NOMO-1 (cell line): ENCODE measurements at regions not wholly inside any gene's neighbourhood (a gene's known extent, or its start where the extent isn't known, plus 50 kb on each side); places are given as distances from the start of the nearest gene placed in this dataset.

ENCODE experiments used
- DNase-seq, 2 experiments: peaks; one replicate each; lab custom pipeline; 2025; ENCODE audit not compliant: unreplicated experiment in 2 of 2; lab: John Stamatoyannopoulos, UW

DNA sequence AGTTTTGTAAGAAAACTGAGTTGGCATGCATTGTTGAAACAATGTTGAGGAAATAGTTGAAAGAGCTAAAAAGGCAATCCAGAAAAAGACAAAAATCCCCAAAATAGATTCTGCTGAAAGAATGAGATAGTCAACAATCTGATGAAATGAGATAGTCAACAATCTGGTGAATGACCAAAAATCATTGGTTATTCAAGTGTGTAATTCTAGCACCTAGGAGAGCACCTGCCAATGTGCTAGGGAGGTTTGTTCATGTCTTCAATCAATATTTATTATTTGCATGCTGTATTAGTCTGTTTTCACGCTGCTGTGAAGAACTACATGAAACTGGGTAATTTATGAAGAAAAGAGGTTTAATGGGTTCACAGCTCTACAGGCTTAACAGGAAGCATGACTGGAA is 307.1 kb upstream of the HSF2 start:
- DNase-seq, result no peak

DNA sequence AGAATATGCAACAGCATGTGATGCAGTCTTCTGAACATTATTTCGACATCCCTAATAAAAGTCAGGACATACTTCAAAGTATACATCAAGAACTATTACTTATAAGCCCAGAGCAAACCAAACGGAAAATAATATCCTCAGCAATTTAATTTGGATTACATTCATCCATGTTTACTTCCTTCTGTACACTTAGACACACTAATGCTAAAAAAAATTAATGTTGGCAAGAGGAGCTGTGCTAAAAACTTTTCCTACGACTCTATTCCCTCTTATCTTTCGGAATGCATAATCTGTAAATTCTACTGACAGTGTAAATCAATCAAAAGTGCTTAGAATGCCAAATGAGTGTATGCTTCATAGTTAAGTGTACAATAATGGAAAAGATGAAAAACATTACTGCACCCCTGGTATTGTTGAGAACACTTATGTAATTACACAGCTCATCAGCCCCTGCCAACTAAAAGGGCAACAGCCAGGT is 301.2 kb upstream of the HSF2 start:
- DNase-seq, result no peak

DNA sequence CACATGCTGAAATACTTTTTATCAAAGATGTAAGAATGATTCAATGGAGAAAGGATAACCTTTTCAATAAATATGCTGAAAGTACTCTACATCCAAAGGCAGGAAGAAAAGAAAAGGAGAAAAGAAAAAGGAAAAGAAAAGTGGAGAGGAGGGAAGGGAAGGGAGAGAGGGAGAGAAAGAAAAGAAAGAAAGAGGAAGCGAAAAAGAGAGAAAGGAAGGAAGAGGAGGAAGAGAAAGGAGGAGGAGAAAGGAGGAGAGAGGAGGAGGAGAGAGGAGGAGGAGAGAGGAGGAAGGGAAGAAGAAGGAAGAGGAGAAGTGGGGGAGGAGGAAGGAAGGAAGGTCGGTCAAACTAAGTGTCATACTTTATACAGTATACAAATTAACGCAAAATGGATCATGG is 297.4 kb upstream of the HSF2 start:
- no peak for DNase-seq

DNA sequence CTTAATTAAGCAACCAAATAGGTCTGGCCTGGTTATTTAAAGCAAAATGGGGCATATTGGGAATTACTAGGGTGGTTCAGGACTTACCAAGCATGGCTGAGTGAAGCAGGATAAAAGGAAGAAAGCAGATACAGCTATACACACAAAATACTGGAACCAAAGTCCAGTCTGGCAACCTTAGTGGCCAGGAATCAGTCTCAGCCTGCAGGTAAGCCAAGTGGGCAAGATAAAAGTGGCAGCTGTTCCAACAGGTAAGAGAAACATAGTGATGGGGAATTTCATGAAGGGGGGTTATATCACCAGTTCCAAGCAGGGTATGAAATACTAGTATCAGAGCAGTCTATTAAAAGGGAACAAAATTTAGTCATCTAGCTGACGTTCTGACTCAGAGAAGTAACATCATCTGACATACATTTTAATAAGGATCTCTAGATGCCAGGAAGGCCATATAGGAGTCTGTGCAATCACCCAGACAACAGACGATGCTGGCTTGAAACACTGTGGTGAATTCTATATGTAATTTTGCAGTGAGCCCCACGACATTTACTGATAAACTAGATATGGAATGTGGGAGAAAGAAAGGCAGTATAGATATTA is 292.1 kb upstream of the HSF2 start:
- DNase-seq, result no peak

DNA sequence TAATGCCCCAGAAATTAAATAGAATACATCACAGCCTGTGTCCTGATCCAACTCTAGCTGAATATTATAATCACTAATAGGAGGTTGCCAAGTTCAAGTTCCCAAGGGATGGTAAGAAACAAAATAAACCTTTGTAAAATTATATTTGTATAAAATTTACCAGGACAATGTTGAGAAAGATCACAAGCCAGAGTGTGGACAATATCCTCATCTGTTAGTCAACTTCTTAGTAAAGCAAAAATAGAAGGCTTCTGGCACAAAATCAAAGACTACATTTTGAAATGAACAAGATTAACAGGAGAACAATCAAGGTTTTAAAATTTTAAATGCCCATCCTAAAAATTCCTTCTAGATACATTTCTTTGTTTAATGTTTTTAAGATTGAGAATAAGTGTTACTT is 290.4 kb upstream of the HSF2 start:
- DNase-seq, result no peak

DNA sequence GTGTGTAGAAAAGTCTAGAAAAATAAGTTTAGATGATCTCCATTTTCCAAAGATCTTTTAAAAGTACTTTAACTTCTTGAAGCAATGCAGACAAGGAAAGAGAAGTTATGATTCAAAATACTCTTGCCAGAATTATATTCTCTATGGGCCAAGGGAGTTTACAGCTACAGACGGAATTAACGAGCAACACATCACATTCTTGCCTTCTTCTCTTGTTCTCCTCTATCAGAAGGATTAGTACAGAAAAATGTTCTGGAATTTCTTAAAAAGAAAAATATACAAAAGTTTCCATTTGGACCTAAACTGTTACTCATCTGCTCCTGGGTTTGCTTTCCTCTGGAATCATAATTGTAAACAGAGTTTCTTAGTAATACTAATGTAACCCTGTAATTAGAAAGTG is 284.7 kb upstream of the HSF2 start:
- no peak for DNase-seq

DNA sequence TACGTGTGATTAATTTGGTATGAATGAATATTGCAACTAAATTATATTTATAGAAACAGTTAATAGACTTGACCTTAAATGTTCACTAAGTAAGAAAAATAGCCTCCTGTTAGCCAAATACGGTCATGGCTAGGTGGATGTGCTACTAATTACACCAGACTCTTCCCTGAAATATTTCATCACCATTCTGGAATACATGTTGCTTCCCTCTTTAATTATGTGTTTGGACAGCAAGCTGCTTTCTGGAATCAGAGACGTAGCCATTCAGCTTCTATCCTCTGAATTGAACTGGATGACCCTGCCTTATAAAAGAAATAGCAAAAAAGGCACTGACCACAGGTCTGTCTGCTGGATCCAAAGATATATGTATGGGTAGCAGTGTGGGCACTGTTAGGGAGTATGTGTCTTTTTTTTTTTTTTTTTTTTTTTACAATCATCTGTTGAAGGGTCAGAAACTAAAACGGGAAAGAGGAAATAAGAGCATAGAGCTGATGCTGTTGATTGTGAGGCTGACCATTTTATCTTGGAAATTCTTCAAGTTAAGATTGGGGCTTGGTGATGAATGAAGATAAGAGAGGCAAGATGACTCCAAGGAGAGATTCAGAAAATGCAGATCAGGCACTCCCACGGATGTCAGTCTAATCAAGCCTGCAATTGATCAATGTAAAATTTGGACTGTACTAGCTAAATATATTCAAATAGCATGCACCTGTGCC is 283.2 kb upstream of the HSF2 start:
- no peak for DNase-seq

DNA sequence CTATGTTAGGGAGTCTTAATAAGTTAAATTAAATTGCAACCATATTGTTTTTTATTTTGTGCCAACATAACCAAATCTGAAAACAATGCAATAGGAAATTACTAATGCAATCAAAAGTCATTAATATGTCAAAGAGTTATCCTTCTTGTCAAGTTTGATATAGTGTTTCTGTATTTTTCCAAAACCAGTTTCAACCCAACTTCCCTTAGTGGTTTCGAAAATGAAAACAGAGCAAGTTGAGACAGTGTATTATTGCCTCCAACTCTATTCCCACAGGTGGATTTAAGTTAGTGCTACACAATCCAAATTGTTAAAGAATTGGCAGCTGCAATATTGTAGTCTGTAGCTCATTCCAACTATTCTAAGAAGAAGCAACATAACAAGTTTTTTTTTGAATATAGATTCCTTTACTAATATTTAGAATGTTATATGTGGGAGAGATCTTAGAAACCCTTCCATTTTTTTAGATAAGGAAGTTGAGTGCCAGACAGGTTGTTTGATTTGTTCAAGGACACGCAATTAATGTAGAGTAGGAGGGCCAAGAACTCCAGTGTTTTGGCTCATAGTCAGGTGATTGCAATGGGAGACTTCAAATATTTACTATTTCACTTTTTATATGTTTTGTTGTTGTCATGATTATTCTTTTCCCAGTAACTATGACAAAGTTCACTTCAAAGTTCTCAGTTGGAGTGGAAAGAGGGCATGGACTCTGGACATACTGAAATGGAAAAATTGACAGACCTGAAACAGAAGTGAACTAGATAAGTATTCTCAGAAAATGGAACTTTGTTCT is 282.4 kb upstream of the HSF2 start:
- no peak for DNase-seq

DNA sequence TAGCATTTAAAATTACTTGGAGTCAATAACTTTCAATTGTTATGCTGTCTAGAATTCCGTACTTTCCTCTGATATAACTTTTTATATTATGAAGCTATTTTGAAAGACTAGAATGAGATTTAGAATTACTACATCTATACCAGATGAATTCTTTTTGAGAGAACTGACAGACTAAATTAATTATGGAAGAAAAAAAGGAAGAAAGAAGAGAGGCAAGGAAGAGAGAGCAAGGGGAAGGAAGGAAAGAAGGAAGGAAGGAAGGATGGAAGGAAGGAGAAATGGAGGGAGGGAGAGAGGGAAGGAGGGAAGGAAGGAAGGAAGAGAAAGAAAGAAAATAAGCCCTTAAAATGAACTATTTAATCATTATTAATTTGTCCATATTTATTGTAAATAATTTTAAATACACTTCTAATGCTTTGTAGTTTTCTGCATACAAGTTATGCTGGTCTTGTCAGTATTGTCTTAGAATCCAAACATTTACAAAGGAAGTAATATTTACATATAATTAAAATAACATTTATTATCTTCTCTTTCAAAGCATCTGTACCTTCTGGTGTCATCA is 280.4 kb upstream of the HSF2 start:
- DNase-seq, result no peak

DNA sequence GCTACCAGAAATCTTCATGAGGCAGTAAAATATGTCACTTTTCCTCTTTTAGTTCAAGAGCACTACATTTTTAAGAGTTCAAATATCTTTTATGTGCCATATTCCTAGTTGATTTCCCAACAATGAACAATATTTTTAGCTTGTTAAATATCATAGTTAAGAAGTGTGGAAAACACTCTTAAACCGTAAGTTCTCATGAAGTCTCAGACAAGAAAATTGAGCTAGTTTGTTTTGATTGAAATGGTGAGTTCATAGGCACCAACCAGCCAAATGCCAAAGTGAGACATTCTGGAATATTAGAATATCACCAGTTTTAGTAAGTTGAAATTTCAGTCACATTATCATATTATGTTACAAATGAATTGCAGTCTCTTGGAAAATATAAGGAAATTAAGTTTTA is 277.2 kb upstream of the HSF2 start:
- DNase-seq, result no peak

DNA sequence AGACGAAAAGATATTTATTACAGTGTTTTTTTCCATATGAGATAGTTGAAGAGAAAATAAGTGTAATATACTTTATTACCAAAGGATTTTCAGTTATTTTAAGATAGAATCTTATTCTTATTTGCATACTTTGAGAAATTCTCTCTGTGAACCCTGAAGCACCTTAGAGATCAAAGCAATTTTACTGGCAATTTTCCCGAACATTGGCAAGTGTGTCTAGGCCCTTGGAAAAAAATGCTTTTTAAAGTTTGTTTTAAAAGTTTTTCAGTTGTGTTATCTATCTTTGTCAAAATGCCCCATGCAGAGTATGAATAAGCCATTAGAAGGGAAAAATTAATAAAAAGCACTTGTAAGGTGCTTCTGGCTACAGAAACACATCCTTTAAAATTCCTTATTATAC is 276.8 kb upstream of the HSF2 start:
- no peak for DNase-seq

DNA sequence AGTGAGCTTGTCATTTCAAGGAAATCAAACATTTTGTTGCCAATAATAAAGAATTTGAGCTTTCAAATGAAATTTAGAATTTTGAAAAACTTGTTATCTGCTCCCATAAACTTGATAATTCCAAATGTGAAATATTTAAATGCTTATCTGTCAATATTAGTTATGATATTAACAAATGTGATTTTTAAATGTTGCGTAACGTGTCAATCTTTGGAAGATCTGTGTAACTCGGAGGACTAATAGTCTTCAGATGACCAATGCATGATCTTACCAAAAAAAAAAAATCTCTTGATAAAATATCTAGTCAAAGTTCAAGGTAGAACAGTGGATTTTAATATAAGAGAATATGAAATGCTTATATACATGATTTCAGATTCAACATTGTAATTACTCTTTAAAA is 274.5 kb upstream of the HSF2 start:
- no peak for DNase-seq

DNA sequence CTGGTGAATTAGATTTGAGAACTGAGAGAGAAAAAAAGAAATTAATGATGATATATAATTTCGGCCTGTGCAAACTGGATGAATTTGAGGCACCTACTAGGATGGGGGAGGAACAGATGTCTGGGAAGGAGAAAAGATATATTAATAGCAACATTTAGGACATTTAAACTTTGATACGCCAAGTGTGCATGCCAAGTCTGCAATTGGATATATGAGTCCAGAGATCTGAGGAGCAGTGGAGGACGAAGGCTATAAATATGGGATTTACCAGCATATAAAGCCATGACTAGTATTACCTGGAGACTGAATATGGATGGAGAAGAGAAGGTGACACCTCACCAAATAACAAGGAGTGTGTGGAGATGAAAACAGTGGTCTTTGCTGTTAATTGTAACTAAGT is 272.6 kb upstream of the HSF2 start:
- DNase-seq, result no peak

DNA sequence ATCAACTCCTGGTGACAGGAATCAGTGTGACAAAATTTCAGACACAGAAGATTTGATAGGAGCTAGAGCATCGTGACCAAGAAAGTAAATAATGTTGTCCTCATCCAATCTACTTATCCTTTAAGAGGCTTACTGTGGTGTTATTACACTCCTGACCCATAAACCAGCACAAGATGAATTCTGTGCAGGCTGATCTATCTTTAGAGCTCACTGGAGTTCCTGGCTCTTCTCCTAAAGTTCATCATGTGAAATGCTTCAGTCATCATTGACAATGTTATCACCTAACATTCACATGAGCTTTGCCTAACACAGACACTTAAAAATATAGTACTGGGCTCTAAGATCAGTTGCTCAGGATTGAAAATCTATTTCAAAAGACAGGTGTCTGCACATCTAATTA is 271.0 kb upstream of the HSF2 start:
- no peak for DNase-seq

DNA sequence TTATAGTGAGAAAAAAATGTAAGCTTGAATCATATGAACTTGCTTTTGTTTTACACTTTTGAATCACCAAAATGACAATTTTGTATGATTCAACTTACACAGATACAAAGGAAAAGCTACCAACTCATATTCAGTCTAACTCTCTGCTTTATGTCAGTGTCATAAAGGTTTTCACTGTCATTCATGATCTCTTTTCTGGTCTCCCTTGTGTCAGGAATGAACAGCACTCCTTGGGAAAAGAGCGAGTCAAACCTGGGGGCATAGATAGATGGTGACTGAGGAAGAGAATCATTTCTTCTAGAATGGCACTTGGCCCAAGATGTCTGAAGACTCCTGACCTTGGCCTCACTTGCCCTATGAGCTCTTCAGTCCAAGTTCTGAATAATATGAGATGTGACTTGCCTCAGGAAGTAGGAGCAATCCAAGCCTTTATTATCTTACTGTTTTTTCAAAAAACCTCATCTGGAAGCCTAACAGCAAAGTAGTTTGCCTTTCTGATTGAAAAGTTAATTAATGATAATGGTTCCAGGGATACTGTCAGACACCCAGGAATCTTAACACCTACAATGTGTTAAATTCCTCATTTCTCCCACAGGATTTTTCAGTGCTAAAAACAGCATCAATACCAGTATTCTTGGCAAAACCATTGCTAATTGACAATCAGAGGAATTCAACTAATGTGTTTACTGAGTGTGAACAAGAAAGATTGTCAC is 270.0 kb upstream of the HSF2 start:
- no peak for DNase-seq

DNA sequence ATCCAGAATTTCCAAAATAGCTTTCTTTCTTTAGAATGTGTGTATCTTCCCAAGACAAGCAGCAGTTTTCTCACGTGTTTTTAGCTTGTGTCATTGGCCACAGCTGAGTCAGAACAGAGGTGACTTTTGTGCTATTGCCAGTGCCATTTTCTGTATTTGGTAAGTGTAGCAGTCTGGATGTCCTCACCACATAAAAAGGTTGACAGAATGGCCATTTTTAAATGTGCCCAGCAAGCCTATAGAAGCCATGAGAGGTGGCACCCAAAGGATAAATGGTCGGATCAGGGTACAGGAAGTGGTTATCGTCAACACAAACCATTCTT is 269.5 kb upstream of the HSF2 start:
- no peak for DNase-seq

DNA sequence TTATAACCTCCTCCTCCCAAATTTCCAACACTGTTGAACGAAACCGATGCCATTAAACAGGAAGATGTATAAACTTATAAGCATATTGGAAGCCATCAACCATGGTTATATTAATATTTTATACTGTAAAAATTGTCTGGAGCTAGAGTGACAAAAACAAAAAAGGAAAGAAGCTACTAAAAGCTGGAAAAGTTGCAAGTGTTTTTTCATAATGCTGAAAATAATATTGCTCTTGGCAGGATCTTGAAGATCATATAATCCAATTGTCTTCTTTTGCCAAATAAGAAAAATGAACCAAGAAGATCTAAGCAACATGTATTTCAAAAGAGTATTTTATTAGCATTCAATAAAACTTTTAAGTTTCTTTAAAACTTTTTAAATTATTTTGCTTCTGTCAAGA is 268.9 kb upstream of the HSF2 start:
- no peak for DNase-seq

DNA sequence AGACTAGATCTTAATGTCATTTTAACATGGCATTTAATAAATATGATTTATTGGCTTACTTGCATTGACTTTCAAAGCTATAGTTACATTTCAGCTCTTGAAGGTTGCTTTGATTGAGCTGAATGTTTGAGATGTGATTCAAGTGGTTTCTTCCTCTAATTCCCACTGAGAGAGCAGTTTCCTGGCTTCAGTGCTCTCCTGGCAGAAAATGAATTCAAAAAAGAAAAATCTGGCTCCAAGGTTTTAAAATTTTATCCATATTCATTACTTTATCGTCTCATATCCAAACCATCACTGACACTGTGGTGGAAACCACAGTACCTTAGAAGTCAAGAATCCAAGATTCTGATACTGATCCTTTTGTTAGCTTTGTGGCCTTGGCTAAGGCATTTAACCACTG is 263.1 kb upstream of the HSF2 start:
- DNase-seq, result no peak

DNA sequence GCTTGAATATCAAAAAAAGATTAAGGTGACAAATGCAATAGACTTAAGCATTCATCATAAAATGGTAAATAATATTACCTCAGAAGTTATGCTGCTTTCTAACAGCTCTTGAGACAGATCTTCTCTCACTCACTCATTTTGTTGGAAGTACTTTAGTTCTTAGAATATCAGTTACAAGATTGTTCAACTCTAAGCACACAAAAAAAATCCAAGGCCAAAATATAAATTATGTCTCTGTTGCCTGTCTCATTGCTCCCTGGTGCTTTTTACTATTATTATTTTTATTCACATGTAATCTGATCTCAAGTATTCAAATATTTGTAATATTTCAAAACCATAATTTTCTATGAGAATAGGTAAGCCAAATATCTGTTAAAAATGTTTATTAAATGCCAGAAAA is 259.4 kb upstream of the HSF2 start:
- DNase-seq, result no peak

DNA sequence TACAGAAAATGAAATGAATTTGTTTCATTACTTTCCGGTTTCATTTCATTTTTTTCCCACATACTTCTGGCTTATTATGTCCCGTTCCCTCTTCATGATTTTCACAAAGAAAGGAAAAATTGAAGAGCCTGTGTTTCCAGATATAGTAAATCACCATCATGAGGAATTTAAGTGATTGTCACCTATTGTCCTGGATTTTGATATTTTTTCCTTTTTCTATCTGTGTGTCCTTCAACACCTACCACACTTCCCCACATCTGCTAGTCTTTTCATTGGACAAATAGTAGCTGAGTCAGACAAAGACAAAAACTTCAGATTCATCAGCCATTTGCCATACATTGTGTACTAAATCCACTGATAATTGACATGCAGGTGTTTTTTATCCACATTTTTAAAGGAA is 258.2 kb upstream of the HSF2 start:
- DNase-seq, result no peak
